Lower lobe of right lung (tissue), 2 donors: ENCODE measurements at regions not wholly inside any gene's neighbourhood (a gene's known extent, or its start where the extent isn't known, plus 50 kb on each side); places are given as distances from the start of the nearest gene placed in this dataset.

ENCODE experiments used
- ATAC-seq, 2 donors: fragments of 200-7000 bp; cut with Tn5 transposase; one replicate each; pipeline ENCODE4 v1.9.1; 2020 to 2022; ENCODE audit warnings: mild to moderate bottlenecking in 2 of 2, moderate library complexity in 2 of 2
- DNase-seq: peaks from one replicate; pipeline ENCODE4 v3.0.0-alpha.2; 2020
- H3K27ac ChIP-seq: fragments of 200-600 bp; one replicate; pipeline ENCODE4 v1.8.0; 2022
- H3K27me3 ChIP-seq: fragments of 200-600 bp; one replicate; pipeline ENCODE4 v1.8.0; 2022; ENCODE audit warnings: low read depth
- H3K36me3 ChIP-seq: fragments of 200-600 bp; one replicate; pipeline ENCODE4 v1.8.0; 2022; ENCODE audit warnings: mild to moderate bottlenecking
- H3K4me1 ChIP-seq: fragments of 200-600 bp; one replicate; pipeline ENCODE4 v1.8.0; 2022
- H3K4me3 ChIP-seq: fragments of 200-600 bp; one replicate; pipeline ENCODE4 v1.8.0; 2022; ENCODE audit warnings: mild to moderate bottlenecking
- H3K9me3 ChIP-seq: fragments of 200-600 bp; one replicate; pipeline ENCODE4 v1.8.0; 2022
- CTCF ChIP-seq: fragments of 200-600 bp; IDR thresholded peaks from one replicate; pipeline ENCODE4 v1.8.0; 2022; ENCODE audit warnings: antibody characterized with exemption, mild to moderate bottlenecking
- intact Hi-C: fragments of 100-400 bp; cut with DNase I; formaldehyde crosslinking; loops from one replicate; pipeline ENCODE4 v1.11.0; 2022
- donor health status: DM: no; HTN: yes; CAD: no; lungs with severe emphysema.

GRCh38 chr7:21063106-21063505 lies 276.4 kb upstream of the SP8 start:
- no peak for TF ChIP-seq CTCF
- no peak overlapping the region for H3K4me3 ChIP-seq
- no peak for ATAC-seq
- H3K36me3 ChIP-seq, result no peaks in the 10 kb centered on the region
- H3K9me3 ChIP-seq, result no peaks in the 10 kb centered on the region
- intact Hi-C loops, result no loop called here
- no peaks in the 10 kb centered on the region for H3K4me1 ChIP-seq
- H3K27ac ChIP-seq, result no peak overlapping the region
- H3K27me3 ChIP-seq, result no peaks in the 10 kb centered on the region
- DNase-seq, result no peak

GRCh38 chr7:21064698-21065648 lies 278.3 kb upstream of the SP8 start:
- Histone ChIP-seq H3K27me3 (no peaks in the 10 kb centered on the region), H3K27ac (no peak overlapping the region), H3K9me3 (no peaks in the 10 kb centered on the region), H3K4me1 (no peaks in the 10 kb centered on the region), H3K4me3 (no peak overlapping the region), H3K36me3 (no peaks in the 10 kb centered on the region)
- TF ChIP-seq CTCF, result no peak
- intact Hi-C loops, result no loop called here
- ATAC-seq, result peak; percentile 52 to 94
- no peak for DNase-seq

- no peak overlapping the region for H3K27ac ChIP-seq
- H3K36me3 ChIP-seq, result no peaks in the 10 kb centered on the region
- H3K9me3 ChIP-seq, result no peaks in the 10 kb centered on the region
- ATAC-seq, result no peak
- no peak overlapping the region for H3K4me3 ChIP-seq
- DNase-seq, result no peak
- H3K27me3 ChIP-seq, result no peaks in the 10 kb centered on the region
- TF ChIP-seq CTCF, result no peak
- intact Hi-C loops, result no loop called here
- H3K4me1 ChIP-seq, result no peaks in the 10 kb centered on the region
Measured at GRCh38 chr7:21066221-21066620, 279.5 kb upstream of the SP8 start.

- Histone ChIP-seq H3K4me1 (no peaks in the 10 kb centered on the region), H3K27ac (no peak overlapping the region), H3K4me3 (no peak overlapping the region), H3K36me3 (no peaks in the 10 kb centered on the region), H3K9me3 (no peaks in the 10 kb centered on the region), H3K27me3 (no peaks in the 10 kb centered on the region)
- DNase-seq, result no peak
- ATAC-seq, result no peak
- intact Hi-C loops, result no loop called here
- TF ChIP-seq CTCF, result no peak
Measured at GRCh38 chr7:21067216-21067615, 280.5 kb upstream of the SP8 start.

- no peak overlapping the region for H3K27ac ChIP-seq
- H3K36me3 ChIP-seq, result no peaks in the 10 kb centered on the region
- DNase-seq, result no peak
- H3K27me3 ChIP-seq, result no peaks in the 10 kb centered on the region
- no peak for ATAC-seq
- no peak for TF ChIP-seq CTCF
- no peaks in the 10 kb centered on the region for H3K4me1 ChIP-seq
- no peak overlapping the region for H3K4me3 ChIP-seq
- intact Hi-C loops, result no loop called here
- H3K9me3 ChIP-seq, result no peaks in the 10 kb centered on the region
Measured at GRCh38 chr7:21070571-21071090, 283.9 kb upstream of the SP8 start.
